ENCODE measurements at regions not wholly inside any gene's neighbourhood (a gene's known extent, or its start where the extent isn't known, plus 50 kb on each side); places are given as distances from the start of the nearest gene placed in this dataset.

GRCh38 chr3:139202226-139202958, 141.4 kb upstream of the MRPS22 start:
- no peaks in the 10 kb centered on the region for H3K36me3 ChIP-seq
- H3K27me3 ChIP-seq = no peaks in the 10 kb centered on the region
- no peak overlapping the region; a peak in 1 of 22 replicates for H3K27ac ChIP-seq
- H3K9me3 ChIP-seq (replicated peaks in 1 of 11) = peaks cover 0 to 3% (median 0%) of the 10 kb centered on the region in 11 experiments; a peak in 1 of 22 replicates
- no peak overlapping the region for H3K9ac ChIP-seq
- H3K4me3 ChIP-seq = no peak overlapping the region
- H3K4me1 ChIP-seq = peaks cover 8 to 45% (median 36%) of the 10 kb centered on the region in 10 experiments; a peak in 19 of 20 replicates
- no peaks in the 10 kb centered on the region for H4K20me1 ChIP-seq
- TF ChIP-seq Cebpa-rat (IDR thresholded peaks at IDR 0.05) = no peak
- peak overlapping the region in 5 of 11 experiments; percentile 6 to 26 (median 14); a peak in 5 of 22 replicates for H3K4me2 ChIP-seq

GRCh38 chr3:139202959-139203349, 140.9 kb upstream of the MRPS22 start:
- H3K9ac ChIP-seq = no peak overlapping the region
- no peaks in the 10 kb centered on the region for H3K36me3 ChIP-seq
- H3K4me3 ChIP-seq = no peak overlapping the region
- H3K27ac ChIP-seq = no peak overlapping the region
- no peaks in the 10 kb centered on the region for H3K9me3 ChIP-seq (replicated peaks in 1 of 11)
- no peak overlapping the region for H3K4me2 ChIP-seq
- no peaks in the 10 kb centered on the region for H3K27me3 ChIP-seq
- H3K4me1 ChIP-seq = peaks cover 8 to 40% (median 30%) of the 10 kb centered on the region in 10 experiments; a peak in 19 of 20 replicates
- no peaks in the 10 kb centered on the region for H4K20me1 ChIP-seq
- TF ChIP-seq Cebpa-rat (IDR thresholded peaks at IDR 0.05) = no peak; a peak in 1 of 22 replicates

GRCh38 chr3:139203752-139204151, 140.1 kb upstream of the MRPS22 start:
- no peaks in the 10 kb centered on the region for H3K27me3 ChIP-seq
- no peak overlapping the region for H3K4me3 ChIP-seq
- no peaks in the 10 kb centered on the region for H4K20me1 ChIP-seq
- no peaks in the 10 kb centered on the region for H3K9me3 ChIP-seq (replicated peaks in 1 of 11)
- H3K9ac ChIP-seq = no peak overlapping the region
- H3K36me3 ChIP-seq = no peaks in the 10 kb centered on the region
- H3K4me1 ChIP-seq = peaks cover 3 to 32% (median 22%) of the 10 kb centered on the region in 10 experiments; a peak in 19 of 20 replicates
- TF ChIP-seq Cebpa-rat (IDR thresholded peaks at IDR 0.05) = no peak
- H3K27ac ChIP-seq = no peak overlapping the region
- no peak overlapping the region for H3K4me2 ChIP-seq

GRCh38 chr3:139204728-139205127, 139.1 kb upstream of the MRPS22 start:
- Histone ChIP-seq H3K4me3 (no peak overlapping the region), H3K27me3 (no peaks in the 10 kb centered on the region), H3K36me3 (no peaks in the 10 kb centered on the region), H3K4me2 (no peak overlapping the region), H4K20me1 (no peaks in the 10 kb centered on the region), H3K4me1 (peaks cover 0 to 23% (median 12%) of the 10 kb centered on the region in 10 experiments; a peak in 17 of 20 replicates), H3K27ac (no peak overlapping the region), H3K9ac (no peak overlapping the region), H3K9me3 (replicated peaks in 1 of 11) (no peaks in the 10 kb centered on the region)
- TF ChIP-seq Cebpa-rat (IDR thresholded peaks at IDR 0.05) = no peak

- H4K20me1 ChIP-seq = no peaks in the 10 kb centered on the region; a peak in 1 of 22 replicates
- no peaks in the 10 kb centered on the region for H3K36me3 ChIP-seq
- 0 out of 22 replicates have a peak overlapping the region, but pooled peaks of 1 of the 11 experiments have one; percentile 0 for H3K4me2 ChIP-seq
- no peak overlapping the region for H3K4me3 ChIP-seq
- H3K4me1 ChIP-seq = no peaks in the 10 kb centered on the region
- H3K9ac ChIP-seq = no peak overlapping the region
- H3K9me3 ChIP-seq (replicated peaks in 1 of 11) = peaks cover 5 to 20% (median 8%) of the 10 kb centered on the region in 11 experiments; a peak in 19 of 22 replicates
- H3K27ac ChIP-seq = no peak overlapping the region
- TF ChIP-seq Cebpa-rat (IDR thresholded peaks at IDR 0.05) = no peak
- H3K27me3 ChIP-seq = no peaks in the 10 kb centered on the region
These were observed 129.9 kb upstream of the MRPS22 start for GRCh38 chr3:139213936-139214335.

GRCh38 chr3:139216958-139217357, 126.9 kb upstream of the MRPS22 start:
- no peak for TF ChIP-seq Cebpa-rat (IDR thresholded peaks at IDR 0.05)
- H3K27ac ChIP-seq = no peak overlapping the region
- no peaks in the 10 kb centered on the region for H3K27me3 ChIP-seq
- no peaks in the 10 kb centered on the region; a peak in 1 of 22 replicates for H4K20me1 ChIP-seq
- H3K4me3 ChIP-seq = no peak overlapping the region
- H3K9me3 ChIP-seq (replicated peaks in 1 of 11) = peaks cover 0 to 10% (median under 1%) of the 10 kb centered on the region in 11 experiments; a peak in 12 of 22 replicates
- no peaks in the 10 kb centered on the region for H3K36me3 ChIP-seq
- H3K4me2 ChIP-seq = no peak overlapping the region
- H3K9ac ChIP-seq = no peak overlapping the region
- H3K4me1 ChIP-seq = no peaks in the 10 kb centered on the region

- Histone ChIP-seq H4K20me1 (no peaks in the 10 kb centered on the region; a peak in 1 of 22 replicates), H3K9me3 (replicated peaks in 1 of 11) (peaks cover 0 to 3% (median 0%) of the 10 kb centered on the region in 11 experiments; a peak in 2 of 22 replicates), H3K27ac (no peak overlapping the region), H3K36me3 (no peaks in the 10 kb centered on the region), H3K4me1 (no peaks in the 10 kb centered on the region), H3K9ac (no peak overlapping the region), H3K4me2 (no peak overlapping the region), H3K4me3 (no peak overlapping the region), H3K27me3 (no peaks in the 10 kb centered on the region)
- TF ChIP-seq Cebpa-rat (IDR thresholded peaks at IDR 0.05) = no peak
These were observed 126.2 kb upstream of the MRPS22 start for GRCh38 chr3:139217633-139218032.

- TF ChIP-seq Cebpa-rat (IDR thresholded peaks at IDR 0.05) = no peak
- H3K4me1 ChIP-seq = no peaks in the 10 kb centered on the region
- no peaks in the 10 kb centered on the region for H3K27me3 ChIP-seq
- no peaks in the 10 kb centered on the region; a peak in 1 of 22 replicates for H4K20me1 ChIP-seq
- no peaks in the 10 kb centered on the region for H3K9me3 ChIP-seq (replicated peaks in 1 of 11)
- H3K27ac ChIP-seq = no peak overlapping the region
- H3K4me2 ChIP-seq = no peak overlapping the region
- H3K36me3 ChIP-seq = no peaks in the 10 kb centered on the region
- H3K9ac ChIP-seq = no peak overlapping the region
- H3K4me3 ChIP-seq = no peak overlapping the region
These were observed 125.8 kb upstream of the MRPS22 start for GRCh38 chr3:139218046-139218445.

GRCh38 chr3:139219463-139219862, 124.4 kb upstream of the MRPS22 start:
- H3K27ac ChIP-seq = no peak overlapping the region
- no peaks in the 10 kb centered on the region for H3K27me3 ChIP-seq
- no peaks in the 10 kb centered on the region for H3K9me3 ChIP-seq (replicated peaks in 1 of 11)
- no peaks in the 10 kb centered on the region for H3K36me3 ChIP-seq
- H3K9ac ChIP-seq = no peak overlapping the region
- no peak overlapping the region for H3K4me2 ChIP-seq
- H3K4me3 ChIP-seq = no peak overlapping the region
- no peaks in the 10 kb centered on the region; a peak in 1 of 22 replicates for H4K20me1 ChIP-seq
- H3K4me1 ChIP-seq = no peaks in the 10 kb centered on the region
- no peak for TF ChIP-seq Cebpa-rat (IDR thresholded peaks at IDR 0.05)

Measured in BLaER1 treated with 17β-estradiol and CSF1 and Interleukin-3, amounts not matched to agents 10 nM and 100 nM (cell line).